Tibial nerve (tissue), 4 donors: ENCODE measurements at regions not wholly inside any gene's neighbourhood (a gene's known extent, or its start where the extent isn't known, plus 50 kb on each side); places are given as distances from the start of the nearest gene placed in this dataset.
"Not testable (repeated sequence)": the region's sequence is repeated elsewhere in the genome, so short reads cannot be mapped to it uniquely, and the experiment has no call there.

Experiments used
- DNase-seq, 2 donors: peaks; one replicate each; pipeline ENCODE4 v3.0.0-alpha.2; 2019; ENCODE audit warnings: low spot score in 2 of 2
- H3K27ac ChIP-seq, 4 donors: fragments of 200-600 bp; sonication (generic) in 3 of 4; one replicate each; pipeline ENCODE4 v1.5.1; 2017 to 2019; ENCODE audit warnings: mild to moderate bottlenecking in 1 of 4
- H3K27me3 ChIP-seq, 2 donors: fragments of 200-600 bp; sonication (generic) in 1 of 2; one replicate each; pipeline versions ENCODE4 v1.5.1 to v1.6.0; 2017 to 2019
- H3K36me3 ChIP-seq, 3 donors: fragments of 200-600 bp; sonication (generic); one replicate each; pipeline ENCODE4 v1.5.1; 2018 to 2019
- H3K4me1 ChIP-seq, 4 donors: fragments of 200-600 bp; sonication (generic) in 3 of 4; one replicate each; pipeline ENCODE4 v1.5.1; 2017 to 2019
- H3K4me3 ChIP-seq, 4 donors: fragments of 200-600 bp; sonication (generic) in 3 of 4; one replicate each; pipeline ENCODE4 v1.5.1; 2017 to 2019; ENCODE audit warnings: mild to moderate bottlenecking in 1 of 4, moderate library complexity in 1 of 4
- H3K9me3 ChIP-seq, 4 donors: fragments of 200-600 bp; sonication (generic) in 3 of 4; one replicate each; pipeline ENCODE4 v1.5.1; 2017 to 2019
- EP300 ChIP-seq, 2 donors: sonication (generic); formaldehyde crosslinking; IDR thresholded peaks; one replicate each; pipeline ENCODE4 v1.6.1; 2017; ENCODE audit warnings: antibody characterized with exemption in 2 of 2, mild to moderate bottlenecking in 1 of 2
- POLR2A ChIP-seq, 2 donors: fragments of 450-650 bp; IDR thresholded peaks; one replicate each; pipeline ENCODE4 v1.6.1; 2017; ENCODE audit warnings: antibody characterized with exemption in 2 of 2, mild to moderate bottlenecking in 2 of 2, moderate library complexity in 2 of 2
- WGBS, 2 donors: methylation state at CpG; one replicate each; pipeline ENCODE4 v1.1.5; 2018; 5-methylcytosine and 5-hydroxymethylcytosine counted together
- TF ChIP-seq, protein P1 (sequence below), 5 experiments: fragments of 200-600 bp in 3 of 5; fragments of 450-650 bp in 2 of 5; sonication (generic) in 3 of 5; IDR thresholded peaks; one replicate each; pipeline ENCODE4 v1.5.1; 2016 to 2019; ENCODE audit warnings: antibody characterized with exemption in 5 of 5, mild to moderate bottlenecking in 3 of 5, moderate library complexity in 2 of 5

DNA sequence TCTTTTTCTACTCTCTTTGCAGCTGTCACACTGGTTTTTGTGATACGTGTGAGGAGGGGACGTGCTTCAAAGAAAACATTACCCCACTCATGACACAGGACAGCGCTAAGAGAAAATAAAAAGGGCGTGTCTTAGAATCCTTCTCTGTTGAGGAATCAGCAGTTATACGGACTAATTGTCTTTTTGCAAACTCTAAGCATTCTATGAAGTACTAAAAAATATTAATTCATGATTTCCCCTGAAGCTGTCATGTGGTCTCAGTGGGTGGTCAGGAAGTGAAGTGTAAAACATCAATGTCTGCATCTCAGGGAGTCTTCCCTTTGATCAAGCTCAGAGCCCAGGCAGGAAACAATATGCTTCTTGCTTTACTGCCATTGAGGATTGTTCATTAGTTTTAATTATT is 117.5 kb upstream of the CRBN start:
- WGBS, 2 donors, result 55 to 58% methylated on average over 5 of the region's 5 CpGs
- no peak for DNase-seq
- TF ChIP-seq, protein P1, sequence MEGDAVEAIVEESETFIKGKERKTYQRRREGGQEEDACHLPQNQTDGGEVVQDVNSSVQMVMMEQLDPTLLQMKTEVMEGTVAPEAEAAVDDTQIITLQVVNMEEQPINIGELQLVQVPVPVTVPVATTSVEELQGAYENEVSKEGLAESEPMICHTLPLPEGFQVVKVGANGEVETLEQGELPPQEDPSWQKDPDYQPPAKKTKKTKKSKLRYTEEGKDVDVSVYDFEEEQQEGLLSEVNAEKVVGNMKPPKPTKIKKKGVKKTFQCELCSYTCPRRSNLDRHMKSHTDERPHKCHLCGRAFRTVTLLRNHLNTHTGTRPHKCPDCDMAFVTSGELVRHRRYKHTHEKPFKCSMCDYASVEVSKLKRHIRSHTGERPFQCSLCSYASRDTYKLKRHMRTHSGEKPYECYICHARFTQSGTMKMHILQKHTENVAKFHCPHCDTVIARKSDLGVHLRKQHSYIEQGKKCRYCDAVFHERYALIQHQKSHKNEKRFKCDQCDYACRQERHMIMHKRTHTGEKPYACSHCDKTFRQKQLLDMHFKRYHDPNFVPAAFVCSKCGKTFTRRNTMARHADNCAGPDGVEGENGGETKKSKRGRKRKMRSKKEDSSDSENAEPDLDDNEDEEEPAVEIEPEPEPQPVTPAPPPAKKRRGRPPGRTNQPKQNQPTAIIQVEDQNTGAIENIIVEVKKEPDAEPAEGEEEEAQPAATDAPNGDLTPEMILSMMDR (IDR thresholded peaks at IDR 0.05), result no peak
- TF ChIP-seq EP300 (IDR thresholded peaks at IDR 0.05), result no peak
- TF ChIP-seq POLR2A (IDR thresholded peaks at IDR 0.05), result no peak
- peaks cover 0 to 11% (median 2%) of the 10 kb centered on the region in 4 donors for H3K9me3 ChIP-seq
- no peak overlapping the region for H3K4me3 ChIP-seq
- no peak overlapping the region for H3K27ac ChIP-seq
- H3K27me3 ChIP-seq, result no peaks in the 10 kb centered on the region
- H3K36me3 ChIP-seq, result no peaks in the 10 kb centered on the region
- no peaks in the 10 kb centered on the region for H3K4me1 ChIP-seq

DNA sequence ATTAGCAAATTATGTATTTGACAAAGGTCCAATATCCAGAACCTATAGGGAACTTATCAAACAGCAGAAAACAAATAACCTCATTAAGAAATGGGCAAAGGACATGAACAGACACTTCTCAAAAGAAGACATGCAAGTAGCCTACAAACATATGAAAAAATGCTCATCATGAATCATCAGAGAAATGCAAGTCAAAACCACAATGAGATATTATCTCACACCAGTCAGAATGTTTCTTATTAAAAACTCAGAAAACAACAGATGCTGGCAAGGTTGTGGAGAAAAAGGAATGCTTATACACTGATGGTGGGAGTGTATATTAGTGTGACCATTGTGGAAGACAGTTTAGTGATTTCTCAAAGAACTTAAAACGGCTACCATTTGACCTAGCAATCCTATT is 116.1 kb upstream of the CRBN start:
- Histone ChIP-seq H3K36me3 (no peaks in the 10 kb centered on the region), H3K27ac (no peak overlapping the region), H3K4me1 (no peaks in the 10 kb centered on the region), H3K9me3 (peaks cover 0 to 11% (median 2%) of the 10 kb centered on the region in 4 donors), H3K4me3 (no peak overlapping the region), H3K27me3 (no peaks in the 10 kb centered on the region)
- WGBS, 2 donors, result 88 to 90% methylated on average over 1 of the region's 1 CpG
- TF ChIP-seq, protein P1 (IDR thresholded peaks at IDR 0.05), result no peak
- TF ChIP-seq POLR2A (IDR thresholded peaks at IDR 0.05), result no peak
- TF ChIP-seq EP300 (IDR thresholded peaks at IDR 0.05), result no peak
- no peak for DNase-seq

- not testable (repeated sequence) for H3K27ac ChIP-seq, H3K27me3 ChIP-seq, H3K4me3 ChIP-seq, H3K36me3 ChIP-seq, H3K4me1 ChIP-seq, DNase-seq
- 79 to 95% methylated on average over 3 of the region's 3 CpGs for WGBS, 2 donors
- peaks cover 0 to 11% (median 2%) of the 10 kb centered on the region in 4 donors for H3K9me3 ChIP-seq
Observed at GRCh38 chr3:3291756-3292283, 112.3 kb upstream of the CRBN start.

- Histone ChIP-seq H3K4me1 (no peaks in the 10 kb centered on the region), H3K27ac (no peak overlapping the region), H3K36me3 (no peaks in the 10 kb centered on the region), H3K9me3 (no peaks in the 10 kb centered on the region), H3K27me3 (no peaks in the 10 kb centered on the region), H3K4me3 (no peak overlapping the region)
- DNase-seq, result no peak
- TF ChIP-seq, protein P1 (IDR thresholded peaks at IDR 0.05), result no peak
- no peak for TF ChIP-seq POLR2A (IDR thresholded peaks at IDR 0.05)
- no peak for TF ChIP-seq EP300 (IDR thresholded peaks at IDR 0.05)
Observed at GRCh38 chr3:3288255-3288654, 108.8 kb upstream of the CRBN start.

- TF ChIP-seq POLR2A (IDR thresholded peaks at IDR 0.05), result no peak
- TF ChIP-seq EP300 (IDR thresholded peaks at IDR 0.05), result no peak
- TF ChIP-seq, protein P1 (IDR thresholded peaks at IDR 0.05), result no peak
- Histone ChIP-seq H3K27ac (no peak overlapping the region), H3K4me1 (no peaks in the 10 kb centered on the region), H3K36me3 (no peaks in the 10 kb centered on the region), H3K27me3 (no peaks in the 10 kb centered on the region), H3K4me3 (no peak overlapping the region), H3K9me3 (no peaks in the 10 kb centered on the region)
- DNase-seq, result no peak
- 83 to 91% methylated on average over 2 of the region's 2 CpGs for WGBS, 2 donors
Observed at GRCh38 chr3:3286014-3286413, 106.5 kb upstream of the CRBN start.

GRCh38 chr3:3281024-3281423 is 101.5 kb upstream of the CRBN start:
- H3K27ac ChIP-seq, result no peak overlapping the region
- no peaks in the 10 kb centered on the region for H3K9me3 ChIP-seq
- no peak overlapping the region for H3K4me3 ChIP-seq
- TF ChIP-seq EP300 (IDR thresholded peaks at IDR 0.05) (no peak), POLR2A (IDR thresholded peaks at IDR 0.05) (no peak)
- TF ChIP-seq, protein P1 (IDR thresholded peaks at IDR 0.05), result no peak
- H3K27me3 ChIP-seq, result no peaks in the 10 kb centered on the region
- no peaks in the 10 kb centered on the region for H3K36me3 ChIP-seq
- H3K4me1 ChIP-seq, result no peaks in the 10 kb centered on the region
- DNase-seq, result no peak
- WGBS, 2 donors, result 64 to 74% methylated on average over 2 of the region's 2 CpGs
